Sciatic nerve (tissue), 2 donors: ENCODE measurements at regions not wholly inside any gene's neighbourhood (a gene's known extent, or its start where the extent isn't known, plus 50 kb on each side); places are given as distances from the start of the nearest gene placed in this dataset.
A peak's percentile ranks its signal among the peaks of the same experiment; 100 is the strongest.

Source experiments
- ATAC-seq: fragments of 200-7000 bp; cut with Tn5 transposase; one replicate; pipeline ENCODE4 v1.9.1; 2020; ENCODE audit warnings: mild to moderate bottlenecking, moderate library complexity
- DNase-seq: peaks from one replicate; pipeline ENCODE4 v3.0.0-alpha.2; 2020; ENCODE audit warnings: low spot score
- intact Hi-C: fragments of 100-400 bp; cut with DNase I; formaldehyde crosslinking; loops from one replicate; pipeline ENCODE4 v1.14.2; 2022
- donor health status: DM: no; HTN: no; CAD: no.
- donor health status: DM: no; HTN: no; CAD: no.

GRCh38 chr2:144875290-144875969 is 355.5 kb upstream of the ZEB2 start:
- no peak for DNase-seq
- ATAC-seq: no peak
- intact Hi-C loops: no loop called here

- intact Hi-C loops: no loop called here
- no peak for ATAC-seq
- no peak for DNase-seq
These were observed 345.8 kb upstream of the ZEB2 start for GRCh38 chr2:144865670-144866069.

- ATAC-seq (no peak), DNase-seq (no peak)
- intact Hi-C loops: no loop called here
These were observed 339.8 kb upstream of the ZEB2 start for GRCh38 chr2:144859716-144860115.

- no peak for ATAC-seq
- DNase-seq: no peak
- intact Hi-C loops: no loop called here
These were observed 338.3 kb upstream of the ZEB2 start for GRCh38 chr2:144858211-144858610.

- DNase-seq (no peak), ATAC-seq (no peak)
- intact Hi-C loops: loop anchor here (5.0 kb wide), 1 partner anchor 503 kb away; no protein-coding TSS in a partner anchor
These were observed 334.7 kb upstream of the ZEB2 start for GRCh38 chr2:144854596-144854995.

GRCh38 chr2:144849612-144850011 is 329.7 kb upstream of the ZEB2 start:
- ATAC-seq (no peak), DNase-seq (no peak)
- intact Hi-C loops: loop anchor here (5.0 kb wide), 1 partner anchor 508 kb away; no protein-coding TSS in a partner anchor

- DNase-seq (no peak), ATAC-seq (no peak)
- intact Hi-C loops: no loop called here
These were observed 328.5 kb upstream of the ZEB2 start for GRCh38 chr2:144848423-144848822.

GRCh38 chr2:144847347-144848080 is 327.6 kb upstream of the ZEB2 start:
- intact Hi-C loops: no loop called here
- DNase-seq (no peak), ATAC-seq (no peak)

- ATAC-seq (peak; percentile 87), DNase-seq (no peak)
- intact Hi-C loops: no loop called here
These were observed 316.9 kb upstream of the ZEB2 start for GRCh38 chr2:144836635-144837350.

GRCh38 chr2:144835634-144836350 is 315.9 kb upstream of the ZEB2 start:
- intact Hi-C loops: no loop called here
- DNase-seq (no peak), ATAC-seq (peak; percentile 27)

- ATAC-seq: peak; percentile 75
These were observed 315.2 kb upstream of the ZEB2 start for GRCh38 chr2:144834998-144835633.

GRCh38 chr2:144834363-144834762 is 314.4 kb upstream of the ZEB2 start:
- intact Hi-C loops: no loop called here
- DNase-seq: no peak

More at GRCh38 chr2:144834998-144835633, 315.2 kb upstream of the ZEB2 start:
- intact Hi-C loops: no loop called here
- peak; percentile 59 for DNase-seq

GRCh38 chr2:144833075-144833637 is 313.2 kb upstream of the ZEB2 start:
- ATAC-seq: no peak
- DNase-seq: no peak
- intact Hi-C loops: no loop called here

More at GRCh38 chr2:144834363-144834762, 314.4 kb upstream of the ZEB2 start:
- no peak for ATAC-seq

- ATAC-seq (no peak), DNase-seq (no peak)
- intact Hi-C loops: no loop called here
These were observed 312.1 kb upstream of the ZEB2 start for GRCh38 chr2:144832048-144832447.

GRCh38 chr2:144830543-144830942 is 310.6 kb upstream of the ZEB2 start:
- ATAC-seq (no peak), DNase-seq (no peak)
- intact Hi-C loops: no loop called here

GRCh38 chr2:144827404-144827803 is 307.5 kb upstream of the ZEB2 start:
- intact Hi-C loops: no loop called here
- DNase-seq: no peak
- no peak for ATAC-seq

- no peak for DNase-seq
- intact Hi-C loops: no loop called here
- ATAC-seq: no peak
These were observed 306.2 kb upstream of the ZEB2 start for GRCh38 chr2:144826105-144826504.

GRCh38 chr2:144825331-144826020 is 305.6 kb upstream of the ZEB2 start:
- intact Hi-C loops: no loop called here
- DNase-seq (no peak), ATAC-seq (no peak)
